ENCODE measurements at regions not wholly inside any gene's neighbourhood (a gene's known extent, or its start where the extent isn't known, plus 50 kb on each side); places are given as distances from the start of the nearest gene placed in this dataset.

GRCh38 chr16:61182391-61182790 is 853.8 kb downstream of the CDH8 start:
- FAIRE-seq, result no peak
- H3K4me3 ChIP-seq (ENCODE audit: low read depth in 1 of 3, low read length in 3 of 3), result no peak overlapping the region
- no peak for DNase-seq

DNA sequence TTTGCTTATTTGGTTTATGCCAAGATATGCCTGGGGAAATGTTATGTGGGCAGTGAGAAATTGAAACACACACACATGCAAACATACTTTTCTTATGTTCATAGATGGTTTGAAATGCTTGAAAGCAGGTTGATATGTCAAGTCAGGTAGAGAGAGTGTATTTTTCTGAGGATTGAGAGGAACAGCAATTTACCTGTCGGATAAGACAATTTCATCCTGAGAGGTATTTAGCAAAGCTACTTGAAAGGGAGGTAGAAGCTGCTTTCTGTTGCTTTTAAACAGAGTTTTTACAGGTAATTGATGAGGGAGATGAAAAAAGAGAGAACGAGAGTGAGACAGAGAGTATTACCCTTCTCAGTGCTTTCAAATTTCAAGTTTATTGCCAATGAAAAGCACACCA is 854.3 kb downstream of the CDH8 start:
- no peak for DNase-seq
- 70 to 77% (median 75%) methylated on average over 2 of the region's 2 CpGs for WGBS, 3 donors

More at GRCh38 chr16:61182391-61182790, 853.8 kb downstream of the CDH8 start:
- Histone ChIP-seq H3K27me3 (ENCODE audit: control insufficient read depth in 3 of 3, insufficient read depth in 3 of 3, low read length in 3 of 3) (no peaks in the 10 kb centered on the region), H3K4me1 (ENCODE audit: control insufficient read depth in 3 of 3, insufficient read depth in 2 of 3, low read depth in 1 of 3, low read length in 2 of 3) (no peaks in the 10 kb centered on the region), H3K36me3 (ENCODE audit: control insufficient read depth in 3 of 3, insufficient read depth in 2 of 3, low read depth in 1 of 3, low read length in 3 of 3) (no peaks in the 10 kb centered on the region), H3K9me3 (ENCODE audit: control insufficient read depth in 2 of 2, insufficient read depth in 1 of 2, low read depth in 1 of 2, low read length in 1 of 2) (no peaks in the 10 kb centered on the region), H3K27ac (ENCODE audit: low read depth in 1 of 3, low read length in 2 of 3) (no peak overlapping the region)
- WGBS, 3 donors, result 58 to 67% (median 66%) methylated on average over 1 of the region's 1 CpG

DNA sequence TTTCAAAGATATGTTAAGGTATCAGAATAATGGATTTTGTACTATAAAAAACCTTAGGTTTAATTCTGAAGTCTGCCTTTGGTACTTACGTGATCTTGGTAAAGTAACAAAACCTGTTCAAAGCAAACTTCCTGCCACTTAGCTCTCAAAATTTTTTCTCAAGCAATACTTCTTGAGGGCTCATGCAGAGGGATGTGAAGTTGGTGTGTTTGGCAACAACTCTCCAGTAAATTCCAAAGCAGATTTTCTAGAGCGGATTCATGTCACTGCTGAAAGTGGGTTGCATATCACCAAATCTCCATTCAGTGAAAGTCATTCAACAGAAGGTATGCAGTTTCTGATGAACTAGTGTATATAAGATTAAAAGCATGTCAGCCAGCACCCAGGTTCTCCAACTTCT is 856.7 kb downstream of the CDH8 start:
- Histone ChIP-seq H3K27me3 (ENCODE audit: control insufficient read depth in 3 of 3, insufficient read depth in 3 of 3, low read length in 3 of 3) (no peaks in the 10 kb centered on the region), H3K36me3 (ENCODE audit: control insufficient read depth in 3 of 3, insufficient read depth in 2 of 3, low read depth in 1 of 3, low read length in 3 of 3) (no peaks in the 10 kb centered on the region), H3K4me1 (ENCODE audit: control insufficient read depth in 3 of 3, insufficient read depth in 2 of 3, low read depth in 1 of 3, low read length in 2 of 3) (no peaks in the 10 kb centered on the region), H3K9me3 (ENCODE audit: control insufficient read depth in 2 of 2, insufficient read depth in 1 of 2, low read depth in 1 of 2, low read length in 1 of 2) (no peaks in the 10 kb centered on the region), H3K27ac (ENCODE audit: low read depth in 1 of 3, low read length in 2 of 3) (no peak overlapping the region), H3K4me3 (ENCODE audit: low read depth in 1 of 3, low read length in 3 of 3) (no peak overlapping the region)
- 84 to 89% (median 88%) methylated on average over 2 of the region's 2 CpGs for WGBS, 3 donors
- no peak for FAIRE-seq
- DNase-seq, result no peak

More for the DNA sequence above, 854.3 kb downstream of the CDH8 start:
- no peak overlapping the region for H3K4me3 ChIP-seq (ENCODE audit: low read depth in 1 of 3, low read length in 3 of 3)
- H3K27ac ChIP-seq (ENCODE audit: low read depth in 1 of 3, low read length in 2 of 3), result no peak overlapping the region
- H3K4me1 ChIP-seq (ENCODE audit: control insufficient read depth in 3 of 3, insufficient read depth in 2 of 3, low read depth in 1 of 3, low read length in 2 of 3), result no peaks in the 10 kb centered on the region
- H3K27me3 ChIP-seq (ENCODE audit: control insufficient read depth in 3 of 3, insufficient read depth in 3 of 3, low read length in 3 of 3), result no peaks in the 10 kb centered on the region
- H3K9me3 ChIP-seq (ENCODE audit: control insufficient read depth in 2 of 2, insufficient read depth in 1 of 2, low read depth in 1 of 2, low read length in 1 of 2), result no peaks in the 10 kb centered on the region
- H3K36me3 ChIP-seq (ENCODE audit: control insufficient read depth in 3 of 3, insufficient read depth in 2 of 3, low read depth in 1 of 3, low read length in 3 of 3), result no peaks in the 10 kb centered on the region
- no peak for FAIRE-seq

DNA sequence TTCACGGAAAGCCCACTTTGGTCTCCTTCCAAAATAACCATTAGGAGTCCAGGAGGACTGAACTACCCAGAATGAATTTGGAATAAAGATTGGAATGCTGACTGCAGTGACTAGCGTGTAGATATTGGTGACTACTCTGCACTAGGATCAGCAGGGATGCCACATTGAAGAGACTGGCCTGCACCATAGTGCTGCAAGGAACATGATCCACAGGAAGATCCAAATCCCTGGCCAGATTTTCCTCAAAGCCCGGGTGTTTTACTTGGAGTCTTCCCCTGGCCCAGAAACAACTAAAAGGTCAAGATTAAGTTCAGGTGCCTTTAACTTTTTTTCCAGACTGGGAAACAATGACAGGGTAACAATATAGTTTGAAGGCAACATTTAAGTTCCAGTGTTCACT is 870.4 kb downstream of the CDH8 start:
- Histone ChIP-seq H3K4me1 (ENCODE audit: control insufficient read depth in 3 of 3, insufficient read depth in 2 of 3, low read depth in 1 of 3, low read length in 2 of 3) (no peaks in the 10 kb centered on the region), H3K9me3 (ENCODE audit: control insufficient read depth in 2 of 2, insufficient read depth in 1 of 2, low read depth in 1 of 2, low read length in 1 of 2) (peaks cover 0 to 4% of the 10 kb centered on the region in 2 donors), H3K27me3 (ENCODE audit: control insufficient read depth in 3 of 3, insufficient read depth in 3 of 3, low read length in 3 of 3) (no peaks in the 10 kb centered on the region), H3K36me3 (ENCODE audit: control insufficient read depth in 3 of 3, insufficient read depth in 2 of 3, low read depth in 1 of 3, low read length in 3 of 3) (no peaks in the 10 kb centered on the region), H3K4me3 (ENCODE audit: low read depth in 1 of 3, low read length in 3 of 3) (no peak overlapping the region), H3K27ac (ENCODE audit: low read depth in 1 of 3, low read length in 2 of 3) (no peak overlapping the region)
- DNase-seq (no peak), FAIRE-seq (no peak)
- 84 to 87% (median 85%) methylated on average over 3 of the region's 3 CpGs for WGBS, 3 donors

- H3K27me3 ChIP-seq (ENCODE audit: control insufficient read depth in 3 of 3, insufficient read depth in 3 of 3, low read length in 3 of 3), result no peaks in the 10 kb centered on the region
- H3K4me3 ChIP-seq (ENCODE audit: low read depth in 1 of 3, low read length in 3 of 3), result no peak overlapping the region
- no peak overlapping the region for H3K27ac ChIP-seq (ENCODE audit: low read depth in 1 of 3, low read length in 2 of 3)
- DNase-seq (no peak), FAIRE-seq (no peak)
- WGBS, 3 donors, result 73 to 84% (median 84%) methylated on average over 4 of the region's 4 CpGs
- H3K4me1 ChIP-seq (ENCODE audit: control insufficient read depth in 3 of 3, insufficient read depth in 2 of 3, low read depth in 1 of 3, low read length in 2 of 3), result no peaks in the 10 kb centered on the region
- peaks cover 0 to 6% of the 10 kb centered on the region in 2 donors for H3K9me3 ChIP-seq (ENCODE audit: control insufficient read depth in 2 of 2, insufficient read depth in 1 of 2, low read depth in 1 of 2, low read length in 1 of 2)
- no peaks in the 10 kb centered on the region for H3K36me3 ChIP-seq (ENCODE audit: control insufficient read depth in 3 of 3, insufficient read depth in 2 of 3, low read depth in 1 of 3, low read length in 3 of 3)
Measured at GRCh38 chr16:61150351-61150750, 885.9 kb downstream of the CDH8 start.

- peaks cover 0 to 6% of the 10 kb centered on the region in 2 donors for H3K9me3 ChIP-seq (ENCODE audit: control insufficient read depth in 2 of 2, insufficient read depth in 1 of 2, low read depth in 1 of 2, low read length in 1 of 2)
- no peak overlapping the region for H3K4me3 ChIP-seq (ENCODE audit: low read depth in 1 of 3, low read length in 3 of 3)
- DNase-seq (no peak), FAIRE-seq (no peak)
- no peak overlapping the region for H3K27ac ChIP-seq (ENCODE audit: low read depth in 1 of 3, low read length in 2 of 3)
- H3K4me1 ChIP-seq (ENCODE audit: control insufficient read depth in 3 of 3, insufficient read depth in 2 of 3, low read depth in 1 of 3, low read length in 2 of 3), result no peaks in the 10 kb centered on the region
- WGBS, 3 donors, result 60 to 71% (median 71%) methylated on average over 5 of the region's 5 CpGs
- no peaks in the 10 kb centered on the region for H3K27me3 ChIP-seq (ENCODE audit: control insufficient read depth in 3 of 3, insufficient read depth in 3 of 3, low read length in 3 of 3)
- H3K36me3 ChIP-seq (ENCODE audit: control insufficient read depth in 3 of 3, insufficient read depth in 2 of 3, low read depth in 1 of 3, low read length in 3 of 3), result no peaks in the 10 kb centered on the region
Measured at GRCh38 chr16:61149709-61150108, 886.5 kb downstream of the CDH8 start.

DNA sequence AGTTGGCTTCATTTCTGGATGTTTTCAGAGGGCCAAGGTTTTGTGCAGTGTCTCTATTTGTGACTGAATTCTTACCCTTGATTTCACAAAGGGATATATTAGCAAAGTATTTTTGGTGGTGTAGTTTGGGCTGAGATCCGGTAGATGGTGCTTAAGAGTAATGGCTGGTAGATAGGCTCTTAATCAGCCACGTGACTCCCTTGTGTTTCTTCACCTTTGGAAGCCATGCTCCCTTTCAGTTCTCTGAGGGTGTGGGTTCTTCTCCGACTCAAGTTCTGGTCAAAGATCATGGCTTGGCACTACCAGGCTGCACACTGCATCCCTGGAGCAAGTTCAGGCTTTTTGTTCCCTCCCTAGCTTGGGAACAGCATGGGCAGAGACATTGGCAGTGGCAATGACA is 887.3 kb downstream of the CDH8 start:
- peaks cover 0 to 6% of the 10 kb centered on the region in 2 donors for H3K9me3 ChIP-seq (ENCODE audit: control insufficient read depth in 2 of 2, insufficient read depth in 1 of 2, low read depth in 1 of 2, low read length in 1 of 2)
- H3K4me1 ChIP-seq (ENCODE audit: control insufficient read depth in 3 of 3, insufficient read depth in 2 of 3, low read depth in 1 of 3, low read length in 2 of 3), result no peaks in the 10 kb centered on the region
- FAIRE-seq (no peak), DNase-seq (no peak)
- WGBS, 3 donors, result 46 to 79% (median 55%) methylated on average over 3 of the region's 3 CpGs
- no peak overlapping the region for H3K27ac ChIP-seq (ENCODE audit: low read depth in 1 of 3, low read length in 2 of 3)
- no peak overlapping the region for H3K4me3 ChIP-seq (ENCODE audit: low read depth in 1 of 3, low read length in 3 of 3)
- no peaks in the 10 kb centered on the region for H3K36me3 ChIP-seq (ENCODE audit: control insufficient read depth in 3 of 3, insufficient read depth in 2 of 3, low read depth in 1 of 3, low read length in 3 of 3)
- H3K27me3 ChIP-seq (ENCODE audit: control insufficient read depth in 3 of 3, insufficient read depth in 3 of 3, low read length in 3 of 3), result no peaks in the 10 kb centered on the region

GRCh38 chr16:61146429-61146828 is 889.8 kb downstream of the CDH8 start:
- Histone ChIP-seq H3K9me3 (ENCODE audit: control insufficient read depth in 2 of 2, insufficient read depth in 1 of 2, low read depth in 1 of 2, low read length in 1 of 2) (peaks cover 0 to 6% of the 10 kb centered on the region in 2 donors), H3K4me3 (ENCODE audit: low read depth in 1 of 3, low read length in 3 of 3) (no peak overlapping the region), H3K27me3 (ENCODE audit: control insufficient read depth in 3 of 3, insufficient read depth in 3 of 3, low read length in 3 of 3) (no peaks in the 10 kb centered on the region), H3K27ac (ENCODE audit: low read depth in 1 of 3, low read length in 2 of 3) (no peak overlapping the region), H3K36me3 (ENCODE audit: control insufficient read depth in 3 of 3, insufficient read depth in 2 of 3, low read depth in 1 of 3, low read length in 3 of 3) (no peaks in the 10 kb centered on the region), H3K4me1 (ENCODE audit: control insufficient read depth in 3 of 3, insufficient read depth in 2 of 3, low read depth in 1 of 3, low read length in 2 of 3) (no peaks in the 10 kb centered on the region)
- DNase-seq, result no peak
- no peak for FAIRE-seq
- WGBS, 3 donors, result 57 to 71% (median 68%) methylated on average over 1 of the region's 1 CpG

- H3K9me3 ChIP-seq (ENCODE audit: control insufficient read depth in 2 of 2, insufficient read depth in 1 of 2, low read depth in 1 of 2, low read length in 1 of 2), result peaks cover 0 to 4% of the 10 kb centered on the region in 2 donors
- H3K4me1 ChIP-seq (ENCODE audit: control insufficient read depth in 3 of 3, insufficient read depth in 2 of 3, low read depth in 1 of 3, low read length in 2 of 3), result no peaks in the 10 kb centered on the region
- no peak for FAIRE-seq
- no peak for DNase-seq
- H3K36me3 ChIP-seq (ENCODE audit: control insufficient read depth in 3 of 3, insufficient read depth in 2 of 3, low read depth in 1 of 3, low read length in 3 of 3), result no peaks in the 10 kb centered on the region
- no peak overlapping the region for H3K27ac ChIP-seq (ENCODE audit: low read depth in 1 of 3, low read length in 2 of 3)
- H3K4me3 ChIP-seq (ENCODE audit: low read depth in 1 of 3, low read length in 3 of 3), result no peak overlapping the region
- no peaks in the 10 kb centered on the region for H3K27me3 ChIP-seq (ENCODE audit: control insufficient read depth in 3 of 3, insufficient read depth in 3 of 3, low read length in 3 of 3)
Measured at GRCh38 chr16:61131447-61131846, 904.8 kb downstream of the CDH8 start.

All from small intestine (tissue), 7 donors.